ENCODE measurements at regions not wholly inside any gene's neighbourhood (a gene's known extent, or its start where the extent isn't known, plus 50 kb on each side); places are given as distances from the start of the nearest gene placed in this dataset.

- no peak for DNase-seq (ENCODE audit: low read depth)
These were observed 100.9 kb upstream of the RADX start for GRCh38 chrX:106510713-106511403.

All from RPMI7951 (cell line).